SK-N-MC (cell line): ENCODE measurements at regions not wholly inside any gene's neighbourhood (a gene's known extent, or its start where the extent isn't known, plus 50 kb on each side); places are given as distances from the start of the nearest gene placed in this dataset.

Experiments
- EZH2 ChIP-seq: fragments of 200-600 bp; sonication (generic); IDR thresholded peaks from one replicate; pipeline ENCODE4 v1.6.1; 2017; ENCODE audit warnings: antibody characterized with exemption
- POLR2AphosphoS5 ChIP-seq: IDR thresholded peaks from 2 replicates; pipeline ENCODE4 v1.6.1; 2012; ENCODE audit warnings: mild to moderate bottlenecking, low read depth, low read length, borderline replicate concordance

GRCh38 chr12:105765053-105766014 is 373.4 kb downstream of the NUAK1 start:
- TF ChIP-seq EZH2 (no peak), POLR2AphosphoS5 (no peak)
